Testis (tissue), 2 donors: ENCODE measurements at regions not wholly inside any gene's neighbourhood (a gene's known extent, or its start where the extent isn't known, plus 50 kb on each side); places are given as distances from the start of the nearest gene placed in this dataset.

Source experiments
- CTCF ChIP-seq, 3 experiments: fragments of 450-650 bp in 2 of 3; fragments of 200-600 bp in 1 of 3; sonication (generic) in 1 of 3; IDR thresholded peaks; one replicate each; pipeline ENCODE4 v1.5.1; 2016 to 2019; ENCODE audit warnings: antibody characterized with exemption in 3 of 3, mild to moderate bottlenecking in 2 of 3, moderate library complexity in 1 of 3
- POLR2A ChIP-seq: fragments of 450-650 bp; IDR thresholded peaks from one replicate; pipeline ENCODE4 v1.6.1; 2017; ENCODE audit warnings: antibody characterized with exemption, mild to moderate bottlenecking, moderate library complexity

DNA sequence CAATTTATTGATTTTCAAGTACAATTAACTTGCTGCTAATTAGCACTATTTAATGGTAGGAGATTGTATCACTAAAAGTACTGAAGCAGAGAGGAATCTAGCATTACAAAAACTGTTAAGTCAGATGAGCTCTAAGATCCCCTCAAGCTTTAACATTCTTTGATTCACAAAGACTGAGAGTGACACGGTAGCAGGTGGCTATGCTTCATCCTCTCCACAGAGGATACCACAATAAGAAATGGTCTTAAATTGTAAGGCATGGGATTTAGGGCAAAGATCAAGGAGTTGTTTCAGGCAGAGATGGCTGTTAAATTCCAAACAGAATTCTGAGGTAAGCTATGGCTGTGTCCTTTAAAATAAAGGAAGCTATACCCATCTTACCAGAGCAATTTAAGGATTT lies 67.8 kb upstream of the BEND6 start:
- TF ChIP-seq CTCF (IDR thresholded peaks at IDR 0.05) (no peak), POLR2A (no peak)
